HEK293T (cell line): ENCODE measurements at regions not wholly inside any gene's neighbourhood (a gene's known extent, or its start where the extent isn't known, plus 50 kb on each side); places are given as distances from the start of the nearest gene placed in this dataset.

Experiments
- CTCF ChIA-PET: fragments of 350-600 bp; formaldehyde crosslinking; extraction: SDS; loops from one replicate; lab custom pipeline; 2021; ENCODE audit warnings: antibody characterized with exemption, inconsistent platforms; lab: Yijun Ruan, JAX
- POLR2A ChIA-PET: fragments of 350-600 bp; formaldehyde crosslinking; extraction: SDS; loops from one replicate; lab custom pipeline; 2020; ENCODE audit warnings: antibody characterized with exemption, inconsistent platforms; lab: Yijun Ruan, JAX
- DNase-seq: peaks from one replicate; pipeline ENCODE4 v3.0.0; 2012; ENCODE audit warnings: mixed read lengths; ENCODE audit errors: extremely low spot score
- ARNT ChIP-seq: fragments of 450-650 bp; IDR thresholded peaks from 2 replicates; pipeline ENCODE4 v1.6.1; 2017; ENCODE audit warnings: mild to moderate bottlenecking
- BHLHE40 ChIP-seq: fragments of 450-650 bp; IDR thresholded peaks from 2 replicates; pipeline ENCODE4 v1.6.1; 2016; ENCODE audit warnings: mild to moderate bottlenecking, moderate library complexity, borderline replicate concordance
- CTBP1 ChIP-seq: fragments of 450-650 bp; IDR thresholded peaks from 2 replicates; pipeline ENCODE4 v1.6.1; 2016; ENCODE audit warnings: borderline replicate concordance
- ELF4 ChIP-seq: fragments of 450-650 bp; IDR thresholded peaks from 2 replicates; pipeline ENCODE4 v1.6.1; 2017; ENCODE audit warnings: antibody characterized with exemption
- FOXA1 ChIP-seq: fragments of 450-650 bp; IDR thresholded peaks from 2 replicates; pipeline ENCODE4 v1.6.1; 2016; ENCODE audit warnings: mild to moderate bottlenecking
- FOXK2 ChIP-seq: fragments of 450-650 bp; IDR thresholded peaks from 2 replicates; pipeline ENCODE4 v1.6.1; 2016; ENCODE audit warnings: mild to moderate bottlenecking
- FOXM1 ChIP-seq: fragments of 450-650 bp; IDR thresholded peaks from 2 replicates; pipeline ENCODE4 v1.6.1; 2017; ENCODE audit warnings: mild to moderate bottlenecking, borderline replicate concordance
- HDGF ChIP-seq: fragments of 450-650 bp; IDR thresholded peaks from 2 replicates; pipeline ENCODE4 v1.6.1; 2017; ENCODE audit warnings: antibody characterized with exemption, borderline replicate concordance
- L3MBTL2 ChIP-seq: fragments of 450-650 bp; conservative IDR thresholded peaks from 2 replicates; pipeline ENCODE4 v1.6.1; 2016; ENCODE audit warnings: mild to moderate bottlenecking
- LEF1 ChIP-seq: fragments of 450-650 bp; IDR thresholded peaks from 2 replicates; pipeline ENCODE4 v1.6.1; 2017; ENCODE audit warnings: mild to moderate bottlenecking, borderline replicate concordance
- NFRKB ChIP-seq: fragments of 450-650 bp; IDR thresholded peaks from 2 replicates; pipeline ENCODE4 v1.6.1; 2016; ENCODE audit warnings: mild to moderate bottlenecking, moderate library complexity
- PKNOX1 ChIP-seq: fragments of 450-650 bp; IDR thresholded peaks from 2 replicates; pipeline ENCODE4 v1.6.1; 2016
- SP1 ChIP-seq: fragments of 450-650 bp; IDR thresholded peaks from 2 replicates; pipeline ENCODE4 v1.6.1; 2017
- SUZ12 ChIP-seq: fragments of 450-650 bp; IDR thresholded peaks from 2 replicates; pipeline ENCODE4 v1.6.1; 2016; ENCODE audit warnings: mild to moderate bottlenecking
- TARDBP ChIP-seq: fragments of 450-650 bp; IDR thresholded peaks from 2 replicates; pipeline ENCODE4 v1.6.1; 2016
- ZNF384 ChIP-seq: fragments of 450-650 bp; IDR thresholded peaks from 2 replicates; pipeline ENCODE4 v1.6.1; 2016

- ChIA-PET CTCF (no interaction called here), POLR2A (no interaction called here)
- TF ChIP-seq FOXK2: no peak
- no peak for TF ChIP-seq TARDBP
- TF ChIP-seq SUZ12: no peak
- TF ChIP-seq FOXM1: no peak
- DNase-seq: no peak
Observed at GRCh38 chr4:179751669-179752068, 2309.4 kb upstream of the AGA start.

- no peak for DNase-seq
- CTCF ChIA-PET: no interaction called here
- TF ChIP-seq BHLHE40 (no peak), ARNT (no peak), TARDBP (no peak), FOXK2 (no peak), L3MBTL2 (no peak), PKNOX1 (no peak), SP1 (no peak), LEF1 (no peak), FOXM1 (no peak), HDGF (no peak), FOXA1 (no peak), SUZ12 (no peak), NFRKB (no peak), CTBP1 (no peak), ZNF384 (no peak)
- POLR2A ChIA-PET: no interaction called here
Observed at GRCh38 chr4:179755322-179755721, 2313.1 kb upstream of the AGA start.

DNA sequence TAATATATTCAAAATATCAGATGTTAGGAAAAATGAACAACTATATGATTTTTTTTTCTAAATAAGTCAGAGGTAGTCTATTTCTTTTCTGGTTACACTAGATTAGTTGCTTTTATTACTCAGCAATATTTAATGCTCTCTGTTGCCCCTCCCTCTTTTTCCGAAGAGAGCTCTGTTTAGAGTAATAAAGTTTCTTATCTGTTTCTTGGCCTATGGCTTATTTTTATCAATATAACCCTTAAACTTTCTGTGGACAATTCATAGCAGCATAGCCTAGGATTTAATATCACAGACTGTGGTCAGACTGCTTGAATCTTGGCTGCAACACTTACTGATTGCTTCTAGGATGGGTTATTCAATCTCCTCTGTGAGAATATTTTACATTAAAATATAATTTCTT is 2315.4 kb upstream of the AGA start:
- POLR2A ChIA-PET: no interaction called here
- CTCF ChIA-PET: no interaction called here
- no peak for DNase-seq
- TF ChIP-seq CTBP1 (no peak), FOXM1 (no peak), L3MBTL2 (no peak), HDGF (no peak), LEF1 (no peak), FOXA1 (no peak), ZNF384 (no peak), TARDBP (no peak), SP1 (no peak)

DNA sequence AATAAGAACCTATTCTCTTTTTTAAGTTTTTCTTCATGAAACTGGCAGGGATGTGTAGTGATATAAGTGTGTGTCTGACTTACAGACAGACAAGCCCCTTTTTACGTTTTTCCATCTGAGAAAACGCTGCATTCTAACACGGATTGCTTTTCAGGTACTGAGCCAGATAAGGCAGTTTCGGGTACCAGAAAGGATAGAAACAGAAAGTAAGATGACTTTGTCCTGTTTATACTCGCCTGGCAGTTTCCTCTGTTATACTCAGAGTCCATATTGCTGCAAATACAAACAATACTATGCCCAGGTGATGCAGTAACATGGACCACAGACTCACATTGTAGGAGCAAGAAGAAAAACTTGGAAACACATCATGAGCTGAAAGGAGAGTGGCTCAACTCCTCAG is 2320.6 kb upstream of the AGA start:
- DNase-seq: no peak
- CTCF ChIA-PET: no interaction called here
- POLR2A ChIA-PET: no interaction called here
- TF ChIP-seq CTBP1 (no peak), ARNT (no peak), FOXA1 (no peak), SP1 (no peak), FOXK2 (no peak), BHLHE40 (no peak), FOXM1 (no peak), ZNF384 (no peak), L3MBTL2 (no peak), TARDBP (no peak), PKNOX1 (no peak), NFRKB (no peak), SUZ12 (no peak), ELF4 (no peak), HDGF (no peak), LEF1 (no peak)

DNA sequence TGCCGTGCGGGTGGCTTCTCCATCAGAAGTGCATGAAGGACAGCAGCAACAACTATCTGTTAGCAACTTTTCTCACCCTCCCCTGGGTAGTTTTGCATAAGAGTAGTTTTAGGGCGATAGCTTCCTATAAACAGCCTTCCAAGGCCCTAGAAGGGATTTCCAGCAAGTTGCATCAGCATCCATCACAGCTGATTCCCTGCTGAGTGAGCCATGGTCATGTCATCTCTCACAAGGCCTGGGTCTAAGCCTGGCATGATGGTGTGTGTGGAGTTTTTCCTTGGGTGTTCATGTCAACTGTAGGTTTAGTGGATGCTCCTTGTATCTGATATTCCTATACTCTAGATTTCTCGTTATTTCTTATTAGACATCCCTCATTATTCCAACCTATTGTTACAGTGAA is 2324.7 kb upstream of the AGA start:
- no peak for TF ChIP-seq PKNOX1
- no peak for TF ChIP-seq FOXA1
- no peak for TF ChIP-seq ELF4
- TF ChIP-seq TARDBP: no peak
- no peak for TF ChIP-seq ZNF384
- no peak for TF ChIP-seq FOXK2
- TF ChIP-seq HDGF: no peak
- POLR2A ChIA-PET: no interaction called here
- DNase-seq: no peak
- CTCF ChIA-PET: no interaction called here

GRCh38 chr4:179768996-179769395 is 2326.8 kb upstream of the AGA start:
- ChIA-PET CTCF (no interaction called here), POLR2A (no interaction called here)
- DNase-seq: no peak
- TF ChIP-seq SP1 (no peak), FOXK2 (no peak), FOXA1 (no peak), SUZ12 (no peak), FOXM1 (no peak), ELF4 (no peak), ZNF384 (no peak), HDGF (no peak), L3MBTL2 (no peak), ARNT (no peak)

- ChIA-PET CTCF (no interaction called here), POLR2A (no interaction called here)
- TF ChIP-seq SUZ12 (no peak), ARNT (no peak), LEF1 (no peak), PKNOX1 (no peak), BHLHE40 (no peak), ELF4 (no peak), FOXK2 (no peak), SP1 (no peak), HDGF (no peak), TARDBP (no peak), NFRKB (no peak), ZNF384 (no peak)
- no peak for DNase-seq
Observed at GRCh38 chr4:179797738-179798137, 2355.5 kb upstream of the AGA start.
